Uterus (tissue), 2 donors: ENCODE measurements at regions not wholly inside any gene's neighbourhood (a gene's known extent, or its start where the extent isn't known, plus 50 kb on each side); places are given as distances from the start of the nearest gene placed in this dataset.

Experiments
- POLR2A ChIP-seq, 2 donors: fragments of 450-650 bp; IDR thresholded peaks; one replicate each; pipeline ENCODE4 v1.6.1; 2016; ENCODE audit warnings: antibody characterized with exemption in 2 of 2, mild to moderate bottlenecking in 1 of 2, moderate library complexity in 1 of 2
- TF ChIP-seq, protein P1 (sequence below), 4 experiments: fragments of 200-600 bp in 2 of 4; fragments of 450-650 bp in 2 of 4; sonication (generic) in 2 of 4; IDR thresholded peaks; one replicate each; pipeline ENCODE4 v1.5.1; 2016 to 2019; ENCODE audit warnings: antibody characterized with exemption in 4 of 4, mild to moderate bottlenecking in 2 of 4, moderate library complexity in 1 of 4

DNA sequence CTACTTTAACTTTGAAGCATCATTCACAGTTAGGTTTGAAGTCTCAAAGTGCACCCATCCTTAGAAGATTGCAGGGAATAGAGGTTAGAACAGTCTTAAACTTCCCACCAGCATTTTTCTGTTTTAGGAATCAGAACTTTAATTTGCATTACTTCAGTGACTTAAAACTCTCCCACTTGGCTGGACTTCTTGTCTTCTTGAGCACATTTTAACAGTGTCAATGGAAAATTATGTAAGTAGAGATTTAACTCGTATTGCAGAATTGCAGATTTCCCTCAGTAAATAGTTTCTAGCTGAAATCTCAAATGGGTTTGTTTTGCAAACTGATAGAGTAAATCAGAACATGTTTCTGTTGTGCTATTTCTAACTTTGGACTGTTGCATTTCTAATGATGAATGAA is 369.6 kb downstream of the OTOL1 start:
- TF ChIP-seq, protein P1, sequence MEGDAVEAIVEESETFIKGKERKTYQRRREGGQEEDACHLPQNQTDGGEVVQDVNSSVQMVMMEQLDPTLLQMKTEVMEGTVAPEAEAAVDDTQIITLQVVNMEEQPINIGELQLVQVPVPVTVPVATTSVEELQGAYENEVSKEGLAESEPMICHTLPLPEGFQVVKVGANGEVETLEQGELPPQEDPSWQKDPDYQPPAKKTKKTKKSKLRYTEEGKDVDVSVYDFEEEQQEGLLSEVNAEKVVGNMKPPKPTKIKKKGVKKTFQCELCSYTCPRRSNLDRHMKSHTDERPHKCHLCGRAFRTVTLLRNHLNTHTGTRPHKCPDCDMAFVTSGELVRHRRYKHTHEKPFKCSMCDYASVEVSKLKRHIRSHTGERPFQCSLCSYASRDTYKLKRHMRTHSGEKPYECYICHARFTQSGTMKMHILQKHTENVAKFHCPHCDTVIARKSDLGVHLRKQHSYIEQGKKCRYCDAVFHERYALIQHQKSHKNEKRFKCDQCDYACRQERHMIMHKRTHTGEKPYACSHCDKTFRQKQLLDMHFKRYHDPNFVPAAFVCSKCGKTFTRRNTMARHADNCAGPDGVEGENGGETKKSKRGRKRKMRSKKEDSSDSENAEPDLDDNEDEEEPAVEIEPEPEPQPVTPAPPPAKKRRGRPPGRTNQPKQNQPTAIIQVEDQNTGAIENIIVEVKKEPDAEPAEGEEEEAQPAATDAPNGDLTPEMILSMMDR (IDR thresholded peaks at IDR 0.05), result no peak
- no peak for TF ChIP-seq POLR2A (IDR thresholded peaks at IDR 0.05)
